ENCODE measurements at regions not wholly inside any gene's neighbourhood (a gene's known extent, or its start where the extent isn't known, plus 50 kb on each side); places are given as distances from the start of the nearest gene placed in this dataset.

GRCh38 chr14:29220072-29220471 lies 453.5 kb downstream of the FOXG1 start:
- DNase-seq (ENCODE audit: extremely low read depth, insufficient read length), result no peak
- H3K27me3 ChIP-seq (replicated peaks; ENCODE audit: control insufficient read depth, insufficient read depth, low read length), result no peaks in the 10 kb centered on the region
- TF ChIP-seq CTCF (IDR thresholded peaks at IDR 0.05; ENCODE audit: insufficient read depth, low read length, poor library complexity, severe bottlenecking), result no peak
- no peaks in the 10 kb centered on the region for H3K36me3 ChIP-seq (ENCODE audit: control insufficient read depth, insufficient read depth, low read length)
- H3K4me3 ChIP-seq (replicated peaks; ENCODE audit: low read depth, low read length), result no peak overlapping the region

- Histone ChIP-seq H3K4me3 (replicated peaks; ENCODE audit: low read depth, low read length) (no peak overlapping the region), H3K36me3 (ENCODE audit: control insufficient read depth, insufficient read depth, low read length) (no peaks in the 10 kb centered on the region), H3K27me3 (replicated peaks; ENCODE audit: control insufficient read depth, insufficient read depth, low read length) (no peaks in the 10 kb centered on the region)
- DNase-seq (ENCODE audit: extremely low read depth, insufficient read length), result no peak
- no peak for TF ChIP-seq CTCF (IDR thresholded peaks at IDR 0.05; ENCODE audit: insufficient read depth, low read length, poor library complexity, severe bottlenecking)
Measured at GRCh38 chr14:29220566-29220965, 454.0 kb downstream of the FOXG1 start.

- no peaks in the 10 kb centered on the region for H3K36me3 ChIP-seq (ENCODE audit: control insufficient read depth, insufficient read depth, low read length)
- H3K27me3 ChIP-seq (replicated peaks; ENCODE audit: control insufficient read depth, insufficient read depth, low read length), result no peaks in the 10 kb centered on the region
- H3K4me3 ChIP-seq (replicated peaks; ENCODE audit: low read depth, low read length), result no peak overlapping the region
- no peak for DNase-seq (ENCODE audit: extremely low read depth, insufficient read length)
- TF ChIP-seq CTCF (IDR thresholded peaks at IDR 0.05; ENCODE audit: insufficient read depth, low read length, poor library complexity, severe bottlenecking), result no peak
Measured at GRCh38 chr14:29222006-29222405, 455.4 kb downstream of the FOXG1 start.

GRCh38 chr14:29222671-29223268 lies 456.2 kb downstream of the FOXG1 start:
- DNase-seq (ENCODE audit: extremely low read depth, insufficient read length), result no peak
- Histone ChIP-seq H3K27me3 (replicated peaks; ENCODE audit: control insufficient read depth, insufficient read depth, low read length) (no peaks in the 10 kb centered on the region), H3K4me3 (replicated peaks; ENCODE audit: low read depth, low read length) (no peak overlapping the region), H3K36me3 (ENCODE audit: control insufficient read depth, insufficient read depth, low read length) (no peaks in the 10 kb centered on the region)
- TF ChIP-seq CTCF (IDR thresholded peaks at IDR 0.05; ENCODE audit: insufficient read depth, low read length, poor library complexity, severe bottlenecking), result peak; percentile 34

GRCh38 chr14:29223947-29224346 lies 457.4 kb downstream of the FOXG1 start:
- no peak for TF ChIP-seq CTCF (IDR thresholded peaks at IDR 0.05; ENCODE audit: insufficient read depth, low read length, poor library complexity, severe bottlenecking)
- Histone ChIP-seq H3K36me3 (ENCODE audit: control insufficient read depth, insufficient read depth, low read length) (no peaks in the 10 kb centered on the region), H3K4me3 (replicated peaks; ENCODE audit: low read depth, low read length) (no peak overlapping the region), H3K27me3 (replicated peaks; ENCODE audit: control insufficient read depth, insufficient read depth, low read length) (no peaks in the 10 kb centered on the region)
- no peak for DNase-seq (ENCODE audit: extremely low read depth, insufficient read length)

GRCh38 chr14:29227631-29228030 lies 461.0 kb downstream of the FOXG1 start:
- Histone ChIP-seq H3K36me3 (ENCODE audit: control insufficient read depth, insufficient read depth, low read length) (no peaks in the 10 kb centered on the region), H3K4me3 (replicated peaks; ENCODE audit: low read depth, low read length) (no peak overlapping the region), H3K27me3 (replicated peaks; ENCODE audit: control insufficient read depth, insufficient read depth, low read length) (no peaks in the 10 kb centered on the region)
- TF ChIP-seq CTCF (IDR thresholded peaks at IDR 0.05; ENCODE audit: insufficient read depth, low read length, poor library complexity, severe bottlenecking), result no peak
- DNase-seq (ENCODE audit: extremely low read depth, insufficient read length), result no peak
